PC-3 (cell line): ENCODE measurements at regions not wholly inside any gene's neighbourhood (a gene's known extent, or its start where the extent isn't known, plus 50 kb on each side); places are given as distances from the start of the nearest gene placed in this dataset.

Experiments used
- CTCF ChIP-seq: fragments of 300-600 bp; sonication (generic); conservative IDR thresholded peaks from 2 replicates; pipeline ENCODE4 v1.5.1; 2017; ENCODE audit warnings: antibody characterized with exemption, low read depth, mild to moderate bottlenecking, low read length
- EZH2 ChIP-seq: fragments of 300-600 bp; sonication (generic); IDR thresholded peaks from one replicate; pipeline ENCODE4 v1.6.1; 2017; ENCODE audit warnings: antibody characterized with exemption, mild to moderate bottlenecking, low read length; ENCODE audit not compliant: unreplicated experiment

GRCh38 chr2:46818819-46819218 is 96.8 kb downstream of the MCFD2 start:
- TF ChIP-seq CTCF (no peak), EZH2 (no peak)
